GM10248 (cell line): ENCODE measurements at regions not wholly inside any gene's neighbourhood (a gene's known extent, or its start where the extent isn't known, plus 50 kb on each side); places are given as distances from the start of the nearest gene placed in this dataset.
"Not testable (repeated sequence)": the region's sequence is repeated elsewhere in the genome, so short reads cannot be mapped to it uniquely, and the experiment has no call there.

ENCODE experiments used
- CTCF ChIA-PET: fragments of 300-600 bp; sonication (Branson Sonifier 250); formaldehyde crosslinking; extraction: SDS; loops from one replicate; lab custom pipeline; 2021; ENCODE audit warnings: antibody characterized with exemption; lab: Yijun Ruan, JAX
- POLR2A ChIA-PET: fragments of 350-650 bp; sonication (Branson Sonifier 250); formaldehyde crosslinking; extraction: SDS; loops from one replicate; lab custom pipeline; 2020; ENCODE audit warnings: antibody characterized with exemption; lab: Yijun Ruan, JAX
- DNase-seq: peaks from one replicate; pipeline ENCODE4 v3.0.0; 2012; ENCODE audit errors: extremely low spot score
- TF ChIP-seq, protein P1 (sequence below): IDR thresholded peaks from 2 replicates; pipeline ENCODE4 v1.5.1; 2012; ENCODE audit warnings: mild to moderate bottlenecking, low read depth; ENCODE audit errors: extremely low read depth, missing control alignments, control extremely low read depth

DNA sequence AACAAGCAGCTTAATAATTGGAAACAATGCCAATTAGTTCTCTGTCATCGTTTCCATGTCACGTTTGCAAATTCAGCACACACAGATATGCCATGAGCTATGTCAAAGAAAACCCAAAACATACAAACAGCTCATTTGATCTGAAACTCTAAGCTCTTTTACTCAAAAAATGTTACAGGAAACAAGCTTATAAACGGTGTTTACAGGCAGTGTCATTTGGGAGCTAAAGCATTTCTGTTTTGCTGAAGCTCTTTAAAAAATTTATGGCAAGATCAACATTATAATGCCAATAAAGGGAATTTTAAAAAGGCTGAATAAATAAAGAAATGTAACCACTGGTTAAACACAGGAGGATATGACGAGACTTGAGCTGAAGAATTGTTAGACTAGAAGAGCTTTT lies 94.0 kb upstream of the HS3ST2 start:
- TF ChIP-seq, protein P1, sequence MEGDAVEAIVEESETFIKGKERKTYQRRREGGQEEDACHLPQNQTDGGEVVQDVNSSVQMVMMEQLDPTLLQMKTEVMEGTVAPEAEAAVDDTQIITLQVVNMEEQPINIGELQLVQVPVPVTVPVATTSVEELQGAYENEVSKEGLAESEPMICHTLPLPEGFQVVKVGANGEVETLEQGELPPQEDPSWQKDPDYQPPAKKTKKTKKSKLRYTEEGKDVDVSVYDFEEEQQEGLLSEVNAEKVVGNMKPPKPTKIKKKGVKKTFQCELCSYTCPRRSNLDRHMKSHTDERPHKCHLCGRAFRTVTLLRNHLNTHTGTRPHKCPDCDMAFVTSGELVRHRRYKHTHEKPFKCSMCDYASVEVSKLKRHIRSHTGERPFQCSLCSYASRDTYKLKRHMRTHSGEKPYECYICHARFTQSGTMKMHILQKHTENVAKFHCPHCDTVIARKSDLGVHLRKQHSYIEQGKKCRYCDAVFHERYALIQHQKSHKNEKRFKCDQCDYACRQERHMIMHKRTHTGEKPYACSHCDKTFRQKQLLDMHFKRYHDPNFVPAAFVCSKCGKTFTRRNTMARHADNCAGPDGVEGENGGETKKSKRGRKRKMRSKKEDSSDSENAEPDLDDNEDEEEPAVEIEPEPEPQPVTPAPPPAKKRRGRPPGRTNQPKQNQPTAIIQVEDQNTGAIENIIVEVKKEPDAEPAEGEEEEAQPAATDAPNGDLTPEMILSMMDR = no peak
- no peak for DNase-seq
- CTCF ChIA-PET = interaction anchor here (1.0 to 1.5 kb wide), 3 partner anchors 12 to 22 kb away, joined by 3 to 4 read pairs (median 3); no protein-coding TSS in a partner anchor
- POLR2A ChIA-PET = no interaction called here

DNA sequence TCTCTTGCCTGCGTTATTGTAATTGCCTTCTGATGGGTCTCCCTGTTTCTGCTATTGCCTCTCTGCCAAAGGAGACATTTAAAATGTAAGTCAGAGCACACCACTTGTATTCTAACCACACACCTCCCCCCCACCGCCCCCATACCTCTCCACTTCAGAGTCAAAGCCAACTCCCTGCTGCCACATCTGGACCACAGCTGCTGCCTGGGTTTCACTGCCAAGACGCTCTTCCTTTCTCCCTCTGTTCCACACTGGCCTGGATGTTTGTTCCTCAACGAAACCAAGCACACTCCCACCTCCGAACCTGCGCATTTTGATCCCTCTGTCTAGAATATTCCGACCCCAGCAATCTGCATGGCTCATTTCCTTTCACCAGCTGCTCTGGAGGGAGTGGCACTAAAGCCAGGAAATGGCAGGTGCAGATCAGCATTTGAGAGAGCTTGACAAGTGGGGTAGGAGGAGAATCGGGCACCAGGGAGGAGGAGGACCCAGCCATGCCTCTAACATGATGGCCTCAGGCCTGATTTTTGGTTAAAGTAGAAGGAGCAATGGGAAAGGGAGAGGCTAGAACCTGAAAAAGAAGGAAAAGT lies 92.4 kb upstream of the HS3ST2 start:
- POLR2A ChIA-PET = no interaction called here
- CTCF ChIA-PET = no interaction called here
- TF ChIP-seq, protein P1 = no peak
- no peak for DNase-seq

DNA sequence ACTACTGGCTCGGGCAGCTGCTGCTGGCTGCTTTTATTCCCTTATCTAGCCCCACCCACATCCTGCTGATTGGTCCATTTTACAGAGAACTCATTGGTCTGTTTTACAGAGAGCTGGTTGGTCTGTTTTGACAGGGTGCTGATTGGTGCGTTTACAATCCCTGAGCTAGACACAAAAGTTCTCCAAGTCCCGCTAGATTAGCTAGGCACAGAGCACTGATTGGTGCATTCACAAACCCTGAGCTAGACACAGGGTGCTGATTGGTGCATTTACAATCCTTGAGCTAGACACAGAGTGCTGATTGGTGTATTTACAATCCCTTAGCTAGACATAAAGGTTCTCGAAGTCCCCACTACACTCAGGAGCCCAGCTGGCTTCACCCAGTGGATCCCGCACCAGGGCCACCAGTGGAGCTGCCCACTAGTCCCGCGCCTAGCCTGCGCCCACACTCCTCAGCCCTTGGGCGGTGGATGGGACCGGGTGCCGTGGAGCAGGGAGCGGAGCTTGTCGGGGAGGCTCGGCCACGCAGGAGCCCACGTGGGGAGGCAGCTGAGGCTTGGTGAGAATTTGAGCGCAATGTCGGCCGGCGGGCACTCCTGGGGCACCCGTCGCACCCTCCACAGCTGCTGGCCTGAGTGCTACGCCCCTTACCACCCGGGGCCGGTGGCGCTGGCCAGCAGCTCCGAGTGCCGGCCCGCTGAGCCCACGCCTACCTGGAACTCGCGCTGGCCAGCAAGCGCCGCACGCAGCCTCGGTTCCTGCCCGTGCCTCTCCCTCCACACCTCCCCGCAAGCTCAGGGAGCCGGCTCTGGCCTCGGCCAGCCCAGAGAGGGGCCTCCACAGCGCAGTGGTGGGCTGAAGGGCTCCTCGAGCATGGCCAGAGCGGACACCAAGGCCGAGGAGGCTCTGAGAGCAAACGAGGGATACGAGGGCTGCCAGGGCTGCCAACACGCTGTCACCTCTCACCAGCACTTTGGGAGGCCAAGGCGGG lies 91.1 kb upstream of the HS3ST2 start:
- CTCF ChIA-PET, DNase-seq, POLR2A ChIA-PET: not testable (repeated sequence)

DNA sequence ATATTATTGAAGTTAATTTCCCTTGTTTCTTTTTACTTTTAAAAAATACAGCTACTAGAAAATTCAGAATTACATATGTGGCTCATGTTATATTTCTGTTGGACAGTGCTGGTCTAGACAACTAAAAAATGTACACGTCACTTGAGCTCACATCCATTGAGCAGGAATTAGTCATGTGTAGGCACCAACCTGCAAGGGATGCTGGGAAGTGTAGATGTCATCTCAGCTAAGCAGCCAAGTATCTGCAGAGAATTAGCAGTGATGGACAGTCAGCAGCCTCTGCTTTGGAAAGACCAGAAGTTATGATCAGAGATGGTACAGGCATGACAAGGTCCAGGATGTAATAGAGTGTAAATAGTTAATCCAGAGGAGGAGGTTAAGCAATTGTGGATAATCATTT lies 87.1 kb upstream of the HS3ST2 start:
- TF ChIP-seq, protein P1 = no peak
- POLR2A ChIA-PET = no interaction called here
- DNase-seq = no peak
- CTCF ChIA-PET = no interaction called here

DNA sequence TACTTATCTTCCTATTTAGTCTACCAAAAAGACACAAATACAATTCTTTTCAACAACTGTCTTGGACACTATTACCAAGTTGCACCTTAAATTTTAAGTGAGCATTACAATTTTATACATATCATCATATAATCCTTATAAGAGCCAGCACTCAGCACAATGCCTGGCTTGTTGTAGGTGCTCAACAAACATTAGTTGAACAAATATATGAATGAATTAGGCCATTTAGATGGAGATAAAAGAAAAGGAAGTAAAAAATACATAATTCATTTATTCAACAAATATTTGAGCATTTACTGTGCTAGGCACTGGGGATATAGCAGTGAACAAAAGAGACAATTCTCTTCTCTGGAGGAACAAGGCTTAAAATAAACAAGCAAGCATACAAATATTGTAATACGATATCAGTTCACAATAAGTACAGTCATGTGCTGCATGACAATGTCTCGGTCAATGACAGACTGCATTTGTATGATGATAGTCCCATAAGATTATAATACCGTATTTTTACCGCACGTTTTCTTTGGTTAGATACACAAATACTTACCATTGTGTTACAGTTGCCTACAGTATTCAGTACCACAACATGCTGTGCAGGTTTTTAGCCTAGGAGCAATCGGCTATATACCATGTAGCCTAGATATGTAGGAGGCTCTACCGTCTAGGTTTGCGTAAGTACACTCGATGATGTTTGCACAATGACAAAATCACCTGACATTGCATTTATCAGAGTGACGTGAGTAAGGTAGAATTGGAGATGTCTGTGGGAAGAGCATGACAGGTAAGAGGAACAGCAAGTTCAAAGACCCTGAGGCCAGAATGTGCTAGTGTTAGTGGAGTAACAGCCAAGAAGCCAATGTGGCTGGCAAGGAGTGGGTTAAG lies 86.4 kb upstream of the HS3ST2 start:
- TF ChIP-seq, protein P1 = no peak
- DNase-seq = no peak
- ChIA-PET CTCF (no interaction called here), POLR2A (no interaction called here)

DNA sequence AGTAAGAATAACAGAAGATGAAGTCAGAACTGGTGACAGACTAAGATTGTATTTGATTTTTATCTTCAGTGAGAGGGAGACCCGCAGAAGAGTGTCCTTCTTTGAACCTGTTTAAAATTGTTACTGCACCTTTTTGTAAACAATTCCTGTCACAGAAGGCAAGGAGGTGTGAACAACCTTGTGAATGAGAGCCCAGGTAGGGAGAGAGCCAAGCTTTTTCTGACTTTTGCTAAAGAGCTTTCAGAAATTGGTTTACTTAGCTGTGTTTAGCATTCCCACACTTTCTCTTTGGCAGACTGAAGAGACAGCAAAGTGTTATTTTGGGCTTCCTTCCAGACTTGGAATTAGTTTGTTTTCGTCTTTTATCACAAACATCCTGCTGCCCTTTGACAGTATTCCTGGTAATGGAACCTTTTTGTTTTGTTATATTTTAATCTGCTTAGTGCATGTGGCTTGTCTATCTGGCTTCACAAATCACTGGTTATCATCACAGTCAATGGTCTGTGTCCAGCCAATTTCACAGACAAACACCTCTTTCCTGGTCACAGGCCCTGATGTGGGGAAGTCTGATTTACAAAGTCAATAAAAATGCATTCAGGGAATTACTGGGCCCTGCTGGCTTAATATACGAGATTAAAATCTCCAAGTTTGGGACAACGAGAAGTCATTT lies 85.7 kb upstream of the HS3ST2 start:
- POLR2A ChIA-PET = no interaction called here
- TF ChIP-seq, protein P1 = no peak
- CTCF ChIA-PET = no interaction called here
- no peak for DNase-seq
